IPS DF 19.7 (cell line): ENCODE measurements at regions not wholly inside any gene's neighbourhood (a gene's known extent, or its start where the extent isn't known, plus 50 kb on each side); places are given as distances from the start of the nearest gene placed in this dataset.

Source experiments
- DNase-seq: peaks from one replicate; pipeline ENCODE4 v3.0.0-alpha.2; 2013; ENCODE audit warnings: low read depth, low spot score

- DNase-seq = no peak
Observed at GRCh38 chr20:48463916-48464315, 363.9 kb downstream of the PREX1 start.

GRCh38 chr20:48463096-48463720 lies 364.6 kb downstream of the PREX1 start:
- DNase-seq = no peak

GRCh38 chr20:48461735-48462119 lies 366.1 kb downstream of the PREX1 start:
- DNase-seq = no peak

GRCh38 chr20:48461091-48461734 lies 366.6 kb downstream of the PREX1 start:
- DNase-seq = no peak

GRCh38 chr20:48460681-48461080 lies 367.1 kb downstream of the PREX1 start:
- DNase-seq = no peak

GRCh38 chr20:48459722-48460395 lies 367.9 kb downstream of the PREX1 start:
- no peak for DNase-seq

- no peak for DNase-seq
Observed at GRCh38 chr20:48458601-48459385, 369.0 kb downstream of the PREX1 start.

GRCh38 chr20:48458003-48458377 lies 369.8 kb downstream of the PREX1 start:
- no peak for DNase-seq

GRCh38 chr20:48457193-48458002 lies 370.4 kb downstream of the PREX1 start:
- no peak for DNase-seq

GRCh38 chr20:48456366-48457192 lies 371.2 kb downstream of the PREX1 start:
- DNase-seq = no peak

GRCh38 chr20:48455651-48456365 lies 372.0 kb downstream of the PREX1 start:
- DNase-seq = no peak

- DNase-seq = no peak
Observed at GRCh38 chr20:48454671-48455490, 372.9 kb downstream of the PREX1 start.

GRCh38 chr20:48453477-48454093 lies 374.2 kb downstream of the PREX1 start:
- no peak for DNase-seq

GRCh38 chr20:48451401-48451800 lies 376.4 kb downstream of the PREX1 start:
- DNase-seq = no peak

- no peak for DNase-seq
Observed at GRCh38 chr20:48448666-48449600, 378.9 kb downstream of the PREX1 start.

- no peak for DNase-seq
Observed at GRCh38 chr20:48447456-48447855, 380.3 kb downstream of the PREX1 start.

- DNase-seq = no peak
Observed at GRCh38 chr20:48445827-48446226, 382.0 kb downstream of the PREX1 start.
